Fibroblast of lung (primary cell): ENCODE measurements at regions not wholly inside any gene's neighbourhood (a gene's known extent, or its start where the extent isn't known, plus 50 kb on each side); places are given as distances from the start of the nearest gene placed in this dataset.

ENCODE experiments used
- DNase-seq, 2 donors: peaks; one replicate each; pipeline versions ENCODE4 v3.0.0 to v3.0.0-alpha.2; 2010; ENCODE audit warnings: low read depth in 2 of 2
- H2AFZ ChIP-seq: 2 replicates; pipeline ENCODE4 v1.5.1; 2012; ENCODE audit warnings: low read length, control low read depth, inconsistent platforms
- H3K27ac ChIP-seq: 2 replicates; pipeline ENCODE4 v1.5.1; 2011; ENCODE audit warnings: low read length, control low read depth; ENCODE audit not compliant: insufficient read depth
- H3K27me3 ChIP-seq: 2 replicates; pipeline ENCODE4 v1.5.1; 2011; ENCODE audit warnings: mild to moderate bottlenecking, low read length; ENCODE audit not compliant: control insufficient read depth, insufficient read depth
- H3K36me3 ChIP-seq: 2 replicates; pipeline ENCODE4 v1.5.1; 2011; ENCODE audit warnings: low read length; ENCODE audit not compliant: control insufficient read depth, insufficient read depth
- H3K4me1 ChIP-seq: 2 replicates; pipeline ENCODE4 v1.5.1; 2011; ENCODE audit warnings: low read length; ENCODE audit not compliant: control insufficient read depth, insufficient read depth; ENCODE audit errors: extremely low read depth
- H3K4me2 ChIP-seq: 2 replicates; pipeline ENCODE4 v1.5.1; 2011; ENCODE audit warnings: low read length, control low read depth; ENCODE audit not compliant: insufficient read depth; ENCODE audit errors: extremely low read depth
- H3K4me3 ChIP-seq, 4 experiments: fragments of 200-600 bp in 1 of 4; sonication (generic) in 1 of 4; replicated peaks in 1 of 4; 2 replicates each; pipeline ENCODE4 v1.5.1; 2011 to 2016; ENCODE audit warnings: low read length in 4 of 4, low read depth in 3 of 4, mild to moderate bottlenecking in 3 of 4, control low read depth in 2 of 4, inconsistent platforms in 1 of 4, mixed read lengths in 1 of 4; ENCODE audit not compliant: insufficient read depth in 1 of 4; ENCODE audit errors: control extremely low read depth in 1 of 4
- H3K79me2 ChIP-seq: 2 replicates; pipeline ENCODE4 v1.5.1; 2012; ENCODE audit warnings: mild to moderate bottlenecking, low read length, inconsistent platforms; ENCODE audit not compliant: control insufficient read depth, insufficient read depth
- H3K9ac ChIP-seq: 2 replicates; pipeline ENCODE4 v1.5.1; 2011; ENCODE audit warnings: mild to moderate bottlenecking, low read length, control low read depth; ENCODE audit not compliant: insufficient read depth
- H3K9me3 ChIP-seq: 2 replicates; pipeline ENCODE4 v1.5.1; 2012; ENCODE audit warnings: low read depth, low read length; ENCODE audit not compliant: control insufficient read depth, insufficient read depth
- H4K20me1 ChIP-seq: 2 replicates; pipeline ENCODE4 v1.5.1; 2011; ENCODE audit warnings: low read length; ENCODE audit not compliant: control insufficient read depth, insufficient read depth; ENCODE audit errors: extremely low read depth
- CTCF ChIP-seq, 2 donors: IDR thresholded peaks in 1 of 2; conservative IDR thresholded peaks in 1 of 2; 1 replicate in 1 of 2; 2 replicates in 1 of 2; pipeline ENCODE4 v1.5.1; 2011 to 2012; ENCODE audit warnings: low read length in 2 of 2, control low read depth in 1 of 2, inconsistent platforms in 1 of 2, low read depth in 1 of 2, mild to moderate bottlenecking in 1 of 2
- EZH2 ChIP-seq: IDR thresholded peaks from 2 replicates; pipeline ENCODE4 v1.5.1; 2012; ENCODE audit warnings: low read length, control low read depth, mild to moderate bottlenecking; ENCODE audit errors: missing control alignments

DNA sequence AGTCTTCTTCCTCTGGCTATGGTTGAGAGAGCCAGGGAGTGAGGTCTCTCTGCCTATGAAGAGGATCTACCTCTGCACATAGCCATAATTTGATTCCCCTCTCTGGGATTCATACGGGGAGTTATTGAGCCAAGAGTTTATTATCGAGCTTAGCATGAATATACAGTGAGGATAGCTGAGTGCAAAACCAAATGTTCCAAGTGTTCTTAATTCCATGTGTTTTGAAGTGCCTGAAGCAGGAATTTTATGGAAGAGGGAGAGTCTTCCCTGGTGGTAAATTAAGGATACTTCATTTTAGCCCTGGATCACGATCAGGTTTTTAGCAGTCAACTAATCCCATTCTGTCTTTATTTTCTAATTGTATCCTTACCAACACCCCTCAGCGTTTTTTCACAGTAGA is 270.6 kb downstream of the C1D start:
- H3K79me2 ChIP-seq, result no peaks in the 10 kb centered on the region
- DNase-seq, result no peak
- H3K36me3 ChIP-seq, result no peaks in the 10 kb centered on the region
- no peak overlapping the region for H3K4me3 ChIP-seq
- TF ChIP-seq CTCF (conservative IDR thresholded peaks at IDR 0.05 in 1 of 2, IDR thresholded peaks at IDR 0.05 in 1 of 2; ENCODE audit: low read depth in 1 of 2, low read length in 2 of 2), result no peak
- no peak for TF ChIP-seq EZH2
- no peak overlapping the region for H2AFZ ChIP-seq
- H3K27me3 ChIP-seq, result no peaks in the 10 kb centered on the region
- no peak overlapping the region for H3K4me2 ChIP-seq
- no peak overlapping the region for H3K9ac ChIP-seq
- no peaks in the 10 kb centered on the region for H3K9me3 ChIP-seq
- H3K27ac ChIP-seq, result no peak overlapping the region
- H3K4me1 ChIP-seq, result no peaks in the 10 kb centered on the region
- no peaks in the 10 kb centered on the region for H4K20me1 ChIP-seq

DNA sequence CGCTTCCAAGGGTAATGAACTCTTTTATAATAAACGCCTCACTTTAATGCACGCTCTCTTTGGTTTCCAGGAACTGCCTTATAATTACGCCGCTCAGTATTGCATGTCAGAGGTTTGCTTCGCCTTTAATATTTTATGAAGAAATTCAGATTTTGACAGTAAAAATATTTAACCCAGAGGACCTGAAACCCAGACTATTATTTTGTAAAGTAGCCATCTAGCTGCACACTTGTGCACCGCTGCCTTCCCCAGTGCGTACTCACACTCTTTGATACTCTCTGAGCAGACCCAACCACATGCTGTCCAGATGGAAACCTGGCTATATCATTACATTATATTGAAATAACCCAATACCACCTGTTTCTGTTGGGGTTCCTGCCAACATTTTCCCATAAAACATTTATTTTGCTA is 270.1 kb downstream of the C1D start:
- no peak for DNase-seq
- Histone ChIP-seq H3K4me1 (peaks cover 1% of the 10 kb centered on the region), H2AFZ (no peak overlapping the region), H3K27ac (no peak overlapping the region), H3K36me3 (no peaks in the 10 kb centered on the region), H3K4me2 (no peak overlapping the region), H3K9me3 (no peaks in the 10 kb centered on the region), H3K79me2 (no peaks in the 10 kb centered on the region), H3K27me3 (no peaks in the 10 kb centered on the region), H4K20me1 (no peaks in the 10 kb centered on the region), H3K4me3 (no peak overlapping the region), H3K9ac (no peak overlapping the region)
- TF ChIP-seq EZH2, result no peak
- TF ChIP-seq CTCF (conservative IDR thresholded peaks at IDR 0.05 in 1 of 2, IDR thresholded peaks at IDR 0.05 in 1 of 2; ENCODE audit: low read depth in 1 of 2, low read length in 2 of 2), result no peak

- peak overlapping the region; percentile 60 for H2AFZ ChIP-seq
- H3K9me3 ChIP-seq, result no peaks in the 10 kb centered on the region
- H3K79me2 ChIP-seq, result no peaks in the 10 kb centered on the region
- TF ChIP-seq EZH2, result no peak
- no peak for TF ChIP-seq CTCF (conservative IDR thresholded peaks at IDR 0.05 in 1 of 2, IDR thresholded peaks at IDR 0.05 in 1 of 2; ENCODE audit: low read depth in 1 of 2, low read length in 2 of 2)
- peak; percentile 64 to 65 for DNase-seq
- H3K9ac ChIP-seq, result no peak overlapping the region
- peaks cover 10% of the 10 kb centered on the region for H3K4me1 ChIP-seq
- H3K27me3 ChIP-seq, result no peaks in the 10 kb centered on the region
- H3K4me2 ChIP-seq, result peak overlapping the region; percentile 65
- H3K27ac ChIP-seq, result no peak overlapping the region
- H3K36me3 ChIP-seq, result no peaks in the 10 kb centered on the region
- H4K20me1 ChIP-seq, result no peaks in the 10 kb centered on the region
- no peak overlapping the region for H3K4me3 ChIP-seq
Observed at GRCh38 chr2:67797801-67798540, 264.8 kb downstream of the C1D start.
